AG09309 (cell line): ENCODE measurements at regions not wholly inside any gene's neighbourhood (a gene's known extent, or its start where the extent isn't known, plus 50 kb on each side); places are given as distances from the start of the nearest gene placed in this dataset.

Source experiments
- DNase-seq: peaks from one replicate; pipeline ENCODE4 v3.0.0-alpha.2; 2010; ENCODE audit warnings: low read depth
- H3K4me3 ChIP-seq: 2 replicates; pipeline ENCODE4 v1.5.1; 2011; ENCODE audit warnings: mild to moderate bottlenecking, low read depth, low read length, moderate library complexity; ENCODE audit not compliant: control insufficient read depth
- CTCF ChIP-seq: IDR thresholded peaks from 2 replicates; pipeline ENCODE4 v1.5.1; 2011; ENCODE audit warnings: mild to moderate bottlenecking, low read depth, low read length, inconsistent platforms; ENCODE audit not compliant: insufficient read depth, control insufficient read depth; ENCODE audit errors: missing control alignments

GRCh38 chr1:79807816-79808215 lies 801.3 kb upstream of the ADGRL4 start:
- TF ChIP-seq CTCF: no peak
- no peak for DNase-seq
- no peak overlapping the region for H3K4me3 ChIP-seq

- no peak for TF ChIP-seq CTCF
- H3K4me3 ChIP-seq: no peak overlapping the region
- DNase-seq: no peak
Observed at GRCh38 chr1:79797487-79797886, 791.0 kb upstream of the ADGRL4 start.

GRCh38 chr1:79796434-79796833 lies 789.9 kb upstream of the ADGRL4 start:
- H3K4me3 ChIP-seq: no peak overlapping the region
- no peak for DNase-seq
- no peak for TF ChIP-seq CTCF

GRCh38 chr1:79792219-79792930 lies 785.8 kb upstream of the ADGRL4 start:
- no peak for DNase-seq

GRCh38 chr1:79791488-79792218 lies 785.1 kb upstream of the ADGRL4 start:
- DNase-seq: no peak
- H3K4me3 ChIP-seq: no peak overlapping the region
- TF ChIP-seq CTCF: no peak

More at GRCh38 chr1:79792219-79792930, 785.8 kb upstream of the ADGRL4 start:
- no peak for TF ChIP-seq CTCF
- no peak overlapping the region for H3K4me3 ChIP-seq

GRCh38 chr1:79790950-79791349 lies 784.4 kb upstream of the ADGRL4 start:
- H3K4me3 ChIP-seq: no peak overlapping the region
- TF ChIP-seq CTCF: no peak
- no peak for DNase-seq
